Type B pancreatic cell (in vitro differentiated cells): ENCODE measurements at regions not wholly inside any gene's neighbourhood (a gene's known extent, or its start where the extent isn't known, plus 50 kb on each side); places are given as distances from the start of the nearest gene placed in this dataset.
A peak's percentile ranks its signal among the peaks of the same experiment; 100 is the strongest.

ENCODE experiments used
- DNase-seq: peaks from one replicate; pipeline ENCODE4 v3.0.0; 2021; ENCODE audit warnings: mixed read lengths; ENCODE audit not compliant: unreplicated experiment; ENCODE audit errors: extremely low spot score
- H3K27ac Mint-ChIP-seq: 2 replicates; pipeline ENCODE4 v1.8.0; 2021; ENCODE audit warnings: mild to moderate bottlenecking, mixed read lengths
- H3K27me3 Mint-ChIP-seq: 2 replicates; pipeline ENCODE4 v1.8.0; 2021; ENCODE audit warnings: mixed read lengths
- H3K36me3 Mint-ChIP-seq: 2 replicates; pipeline ENCODE4 v1.8.0; 2021; ENCODE audit warnings: mixed read lengths
- H3K4me1 Mint-ChIP-seq: one replicate; pipeline ENCODE4 v1.8.0; 2021; ENCODE audit warnings: mixed read lengths; ENCODE audit not compliant: unreplicated experiment
- H3K4me3 Mint-ChIP-seq: 2 replicates; pipeline ENCODE4 v1.8.0; 2021; ENCODE audit warnings: mild to moderate bottlenecking, mixed read lengths
- H3K9me3 Mint-ChIP-seq: 2 replicates; pipeline ENCODE4 v1.8.0; 2021; ENCODE audit warnings: mixed read lengths
- CTCF ChIP-seq: fragments of 200-600 bp; sonication (generic); conservative IDR thresholded peaks from 2 replicates; pipeline ENCODE4 v1.5.0; 2021; ENCODE audit warnings: antibody characterized with exemption, mild to moderate bottlenecking

- no peaks in the 10 kb centered on the region for H3K4me1 Mint-ChIP-seq
- no peaks in the 10 kb centered on the region for H3K36me3 Mint-ChIP-seq
- DNase-seq, result no peak
- no peaks in the 10 kb centered on the region for H3K27me3 Mint-ChIP-seq
- no peak overlapping the region for H3K4me3 Mint-ChIP-seq
- no peaks in the 10 kb centered on the region for H3K9me3 Mint-ChIP-seq
- no peak overlapping the region for H3K27ac Mint-ChIP-seq
- TF ChIP-seq CTCF, result no peak
These were observed 138.2 kb upstream of the COX10 start for GRCh38 chr17:13931111-13931526.

GRCh38 chr17:13931800-13932460, 137.4 kb upstream of the COX10 start:
- Mint-ChIP-seq H3K9me3 (no peaks in the 10 kb centered on the region), H3K4me3 (no peak overlapping the region), H3K27ac (no peak overlapping the region), H3K36me3 (no peaks in the 10 kb centered on the region), H3K27me3 (no peaks in the 10 kb centered on the region), H3K4me1 (no peaks in the 10 kb centered on the region)
- DNase-seq, result no peak
- no peak for TF ChIP-seq CTCF

- Mint-ChIP-seq H3K4me3 (no peak overlapping the region), H3K9me3 (no peaks in the 10 kb centered on the region), H3K27ac (no peak overlapping the region), H3K4me1 (no peaks in the 10 kb centered on the region), H3K36me3 (no peaks in the 10 kb centered on the region), H3K27me3 (no peaks in the 10 kb centered on the region)
- DNase-seq, result no peak
- no peak for TF ChIP-seq CTCF
These were observed 135.6 kb upstream of the COX10 start for GRCh38 chr17:13933441-13934276.

- Mint-ChIP-seq H3K27me3 (no peaks in the 10 kb centered on the region), H3K4me3 (no peak overlapping the region), H3K4me1 (peaks cover 4% of the 10 kb centered on the region), H3K27ac (no peak overlapping the region), H3K36me3 (no peaks in the 10 kb centered on the region), H3K9me3 (peaks cover 4% of the 10 kb centered on the region)
- no peak for TF ChIP-seq CTCF
- no peak for DNase-seq
These were observed 130.1 kb upstream of the COX10 start for GRCh38 chr17:13939222-13939621.

GRCh38 chr17:13940858-13941665, 128.2 kb upstream of the COX10 start:
- DNase-seq, result no peak
- no peaks in the 10 kb centered on the region for H3K36me3 Mint-ChIP-seq
- TF ChIP-seq CTCF, result peak; percentile 43
- H3K4me3 Mint-ChIP-seq, result no peak overlapping the region
- peaks cover 5% of the 10 kb centered on the region for H3K4me1 Mint-ChIP-seq
- peaks cover 4% of the 10 kb centered on the region for H3K9me3 Mint-ChIP-seq
- H3K27me3 Mint-ChIP-seq, result no peaks in the 10 kb centered on the region
- H3K27ac Mint-ChIP-seq, result no peak overlapping the region
